Kidney epithelial cell (primary cell): ENCODE measurements at regions not wholly inside any gene's neighbourhood (a gene's known extent, or its start where the extent isn't known, plus 50 kb on each side); places are given as distances from the start of the nearest gene placed in this dataset.

Experiments used
- DNase-seq: peaks from one replicate; pipeline ENCODE4 v3.0.0-alpha.2; 2010; ENCODE audit warnings: low read depth
- H3K27me3 ChIP-seq: 2 replicates; pipeline ENCODE4 v1.6.0; 2011; ENCODE audit warnings: low read length; ENCODE audit not compliant: control insufficient read depth, insufficient read depth
- H3K36me3 ChIP-seq: 2 replicates; pipeline ENCODE4 v1.5.1; 2011; ENCODE audit warnings: low read length; ENCODE audit not compliant: control insufficient read depth, insufficient read depth
- H3K4me3 ChIP-seq: 2 replicates; pipeline ENCODE4 v1.5.1; 2011; ENCODE audit warnings: low read depth, mild to moderate bottlenecking, control low read depth, low read length
- TF ChIP-seq, protein P1 (sequence below): IDR thresholded peaks from 2 replicates; pipeline ENCODE4 v1.5.1; 2011; ENCODE audit warnings: mild to moderate bottlenecking, moderate library complexity, low read length, control low read depth, inconsistent platforms; ENCODE audit not compliant: insufficient read depth, poor library complexity, severe bottlenecking

DNA sequence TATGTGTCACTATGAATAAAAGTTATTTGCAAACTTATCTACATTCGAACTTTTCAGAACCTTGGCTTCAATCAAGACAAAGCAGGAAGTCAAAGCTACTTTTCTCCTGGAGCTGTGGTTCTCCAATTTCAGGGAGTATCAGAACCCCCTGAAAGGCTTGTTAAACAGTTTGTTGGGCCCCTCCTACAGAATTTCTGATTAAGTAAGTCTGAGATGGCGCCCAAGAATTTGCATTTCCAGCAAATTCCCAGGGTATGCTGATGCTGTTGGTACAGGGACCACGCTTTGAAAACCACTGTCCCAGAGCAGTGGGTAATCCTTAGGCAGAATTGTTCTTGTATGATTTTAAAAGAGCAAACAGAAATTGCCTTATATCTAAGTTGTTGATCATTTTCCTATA is 189.9 kb upstream of the KCNG1 start:
- H3K36me3 ChIP-seq, result no peaks in the 10 kb centered on the region
- peaks cover 9% of the 10 kb centered on the region for H3K27me3 ChIP-seq
- DNase-seq, result no peak
- H3K4me3 ChIP-seq, result no peak overlapping the region
- TF ChIP-seq, protein P1, sequence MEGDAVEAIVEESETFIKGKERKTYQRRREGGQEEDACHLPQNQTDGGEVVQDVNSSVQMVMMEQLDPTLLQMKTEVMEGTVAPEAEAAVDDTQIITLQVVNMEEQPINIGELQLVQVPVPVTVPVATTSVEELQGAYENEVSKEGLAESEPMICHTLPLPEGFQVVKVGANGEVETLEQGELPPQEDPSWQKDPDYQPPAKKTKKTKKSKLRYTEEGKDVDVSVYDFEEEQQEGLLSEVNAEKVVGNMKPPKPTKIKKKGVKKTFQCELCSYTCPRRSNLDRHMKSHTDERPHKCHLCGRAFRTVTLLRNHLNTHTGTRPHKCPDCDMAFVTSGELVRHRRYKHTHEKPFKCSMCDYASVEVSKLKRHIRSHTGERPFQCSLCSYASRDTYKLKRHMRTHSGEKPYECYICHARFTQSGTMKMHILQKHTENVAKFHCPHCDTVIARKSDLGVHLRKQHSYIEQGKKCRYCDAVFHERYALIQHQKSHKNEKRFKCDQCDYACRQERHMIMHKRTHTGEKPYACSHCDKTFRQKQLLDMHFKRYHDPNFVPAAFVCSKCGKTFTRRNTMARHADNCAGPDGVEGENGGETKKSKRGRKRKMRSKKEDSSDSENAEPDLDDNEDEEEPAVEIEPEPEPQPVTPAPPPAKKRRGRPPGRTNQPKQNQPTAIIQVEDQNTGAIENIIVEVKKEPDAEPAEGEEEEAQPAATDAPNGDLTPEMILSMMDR, result no peak

DNA sequence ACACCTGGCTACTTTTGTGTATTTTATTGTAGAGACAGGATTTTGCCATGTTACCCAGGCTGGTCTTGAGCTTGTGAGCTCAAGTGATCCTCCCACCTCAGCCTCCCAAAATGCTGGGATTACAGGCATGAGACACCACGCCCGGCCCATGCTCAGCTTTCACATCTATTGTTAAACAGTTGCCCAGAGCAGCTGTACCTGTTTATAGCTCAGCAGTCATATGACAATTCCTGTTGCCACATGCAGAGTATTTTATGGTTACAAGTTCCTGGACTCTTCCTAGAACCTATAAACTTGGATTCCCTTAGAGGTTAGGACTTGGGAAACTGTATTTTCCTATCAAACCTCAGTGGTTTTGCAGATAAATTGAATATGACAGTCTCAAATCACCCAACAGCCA is 188.3 kb upstream of the KCNG1 start:
- DNase-seq, result no peak
- Histone ChIP-seq H3K4me3 (no peak overlapping the region), H3K36me3 (no peaks in the 10 kb centered on the region), H3K27me3 (peaks cover 9% of the 10 kb centered on the region)
- TF ChIP-seq, protein P1, result no peak

DNA sequence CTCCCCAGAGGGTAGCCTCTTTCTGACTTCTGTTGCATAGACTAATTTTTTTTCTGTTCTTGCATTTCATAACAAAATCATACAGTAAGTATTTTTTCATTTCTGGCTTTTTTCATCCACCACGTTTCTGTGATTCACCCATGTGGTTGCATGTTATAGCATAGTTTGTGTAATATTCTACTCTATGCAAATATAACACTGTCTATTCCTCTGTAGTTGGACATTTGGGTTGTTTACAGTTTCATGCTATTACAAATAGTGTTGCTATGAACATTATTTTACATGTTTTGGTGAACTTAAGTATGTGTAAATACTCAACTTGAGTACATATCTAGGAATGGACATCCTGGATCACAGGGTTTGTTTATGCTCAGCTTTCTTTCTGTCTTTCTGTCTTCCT is 187.2 kb upstream of the KCNG1 start:
- Histone ChIP-seq H3K27me3 (peaks cover 9% of the 10 kb centered on the region), H3K36me3 (no peaks in the 10 kb centered on the region), H3K4me3 (no peak overlapping the region)
- TF ChIP-seq, protein P1, result no peak
- no peak for DNase-seq

- Histone ChIP-seq H3K36me3 (no peaks in the 10 kb centered on the region), H3K4me3 (no peak overlapping the region), H3K27me3 (peaks cover 10% of the 10 kb centered on the region)
- TF ChIP-seq, protein P1, result no peak
- DNase-seq, result no peak
These were observed 185.3 kb upstream of the KCNG1 start for GRCh38 chr20:51208162-51208561.

GRCh38 chr20:51206032-51206662 is 183.2 kb upstream of the KCNG1 start:
- no peak for DNase-seq
- H3K36me3 ChIP-seq, result no peaks in the 10 kb centered on the region
- H3K27me3 ChIP-seq, result peaks cover 10% of the 10 kb centered on the region
- no peak overlapping the region for H3K4me3 ChIP-seq
- TF ChIP-seq, protein P1, result no peak

DNA sequence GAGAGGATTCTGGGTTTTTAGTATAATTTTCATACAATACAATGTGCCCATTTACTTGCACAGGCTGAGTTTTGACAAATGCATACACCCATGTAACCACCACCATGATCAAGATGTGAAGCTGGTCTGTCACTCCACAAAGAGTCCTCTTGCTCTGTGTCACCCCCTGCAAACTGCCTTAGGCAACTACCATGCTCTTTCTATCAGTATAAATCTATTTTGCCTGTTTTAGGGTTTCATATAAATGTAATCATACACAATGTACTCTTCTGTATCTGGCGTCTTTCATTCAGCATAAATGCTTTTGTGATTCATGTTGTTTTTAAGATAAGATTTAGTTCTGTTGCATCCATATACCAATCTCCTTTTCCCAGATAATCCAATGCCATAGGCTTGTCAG is 181.9 kb upstream of the KCNG1 start:
- H3K27me3 ChIP-seq, result peaks cover 10% of the 10 kb centered on the region
- TF ChIP-seq, protein P1, result no peak
- DNase-seq, result no peak
- H3K4me3 ChIP-seq, result no peak overlapping the region
- no peaks in the 10 kb centered on the region for H3K36me3 ChIP-seq
